ENCODE measurements at regions not wholly inside any gene's neighbourhood (a gene's known extent, or its start where the extent isn't known, plus 50 kb on each side); places are given as distances from the start of the nearest gene placed in this dataset.
"Not testable (repeated sequence)": the region's sequence is repeated elsewhere in the genome, so short reads cannot be mapped to it uniquely, and the experiment has no call there.

DNA sequence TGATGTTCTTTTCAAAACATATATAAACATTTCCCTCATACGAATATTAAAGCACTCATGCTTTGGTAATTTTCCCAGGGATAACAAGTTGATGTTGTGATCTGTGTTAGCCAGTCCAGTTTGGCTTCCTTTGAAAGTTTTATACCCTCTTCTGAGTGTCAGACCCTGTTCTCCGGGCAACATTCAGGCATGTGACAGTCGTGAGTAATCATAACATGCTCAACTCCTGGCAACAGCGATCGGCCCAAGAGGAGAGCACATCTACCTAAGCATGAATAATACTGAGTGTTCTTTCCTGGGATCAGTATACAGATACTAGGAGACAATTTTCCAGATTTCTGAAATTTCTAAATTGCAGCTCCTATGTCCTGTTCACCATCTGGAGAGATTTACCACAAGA is 1086.4 kb downstream of the CDH8 start:
- no peak for DNase-seq

DNA sequence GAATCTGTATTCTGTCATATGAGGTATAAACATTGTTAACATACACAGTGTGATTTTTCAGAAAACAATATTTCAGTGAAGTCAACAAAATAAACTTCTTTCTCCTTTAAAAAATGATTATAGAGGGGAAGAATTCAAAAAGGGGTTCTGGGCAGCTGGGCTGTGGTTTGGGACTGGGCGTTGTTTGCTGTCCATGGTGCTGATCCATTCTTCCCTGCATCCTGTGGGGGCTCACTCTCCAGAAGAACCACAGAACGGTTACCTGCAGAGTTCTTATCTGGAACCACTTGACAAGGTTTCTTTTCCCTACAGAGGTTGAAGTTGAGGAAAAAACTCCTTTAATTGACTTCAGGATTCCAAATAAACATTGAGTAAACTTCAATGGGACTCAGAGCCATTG is 1091.0 kb downstream of the CDH8 start:
- DNase-seq = no peak

- not testable (repeated sequence) for DNase-seq
Measured at GRCh38 chr16:60936189-60936588, 1100.0 kb downstream of the CDH8 start.

- no peak for DNase-seq
Measured at GRCh38 chr16:60932600-60932999, 1103.6 kb downstream of the CDH8 start.

DNA sequence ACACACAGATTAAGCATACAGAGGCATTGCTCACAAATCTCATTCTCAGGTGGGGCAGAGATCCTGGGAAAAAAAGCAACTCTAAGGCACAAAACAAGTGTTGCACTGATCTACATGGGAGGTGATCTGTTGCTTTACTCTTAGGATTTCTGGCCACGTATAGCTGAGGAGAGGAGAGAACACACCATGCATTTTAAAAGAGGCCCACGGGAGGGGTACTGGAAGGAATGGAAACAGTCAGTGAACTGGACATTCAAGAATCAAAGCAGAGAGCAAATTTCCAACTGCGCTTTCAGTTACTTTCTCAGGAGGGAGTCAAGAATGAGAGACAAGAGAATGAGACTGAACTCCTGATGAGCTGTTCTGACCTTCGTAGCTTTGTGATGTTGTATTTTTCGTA is 1105.9 kb downstream of the CDH8 start:
- DNase-seq = no peak

- no peak for DNase-seq
Measured at GRCh38 chr16:60922920-60923319, 1113.3 kb downstream of the CDH8 start.

- no peak for DNase-seq
Measured at GRCh38 chr16:60914334-60914733, 1121.9 kb downstream of the CDH8 start.

- DNase-seq = no peak
Measured at GRCh38 chr16:60907645-60908044, 1128.6 kb downstream of the CDH8 start.

DNA sequence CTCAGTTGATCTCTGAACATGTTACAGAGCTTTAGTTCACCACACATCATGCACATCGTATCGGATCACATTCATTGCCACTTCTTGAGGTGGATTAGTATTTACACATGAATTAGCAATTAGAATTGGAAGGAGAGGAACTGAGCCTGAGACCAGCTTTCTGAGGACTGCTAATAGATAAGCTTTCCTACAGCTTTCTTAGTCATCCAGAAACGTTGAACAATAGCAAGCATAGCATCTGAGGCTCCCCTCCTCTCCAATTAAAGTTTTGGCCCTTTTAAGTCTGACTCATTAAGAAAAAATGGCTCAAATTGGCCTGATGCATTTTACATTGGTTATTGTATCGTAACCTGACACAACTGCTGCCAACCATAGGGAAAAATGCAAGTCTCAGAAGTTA is 1130.4 kb downstream of the CDH8 start:
- no peak for DNase-seq

DNA sequence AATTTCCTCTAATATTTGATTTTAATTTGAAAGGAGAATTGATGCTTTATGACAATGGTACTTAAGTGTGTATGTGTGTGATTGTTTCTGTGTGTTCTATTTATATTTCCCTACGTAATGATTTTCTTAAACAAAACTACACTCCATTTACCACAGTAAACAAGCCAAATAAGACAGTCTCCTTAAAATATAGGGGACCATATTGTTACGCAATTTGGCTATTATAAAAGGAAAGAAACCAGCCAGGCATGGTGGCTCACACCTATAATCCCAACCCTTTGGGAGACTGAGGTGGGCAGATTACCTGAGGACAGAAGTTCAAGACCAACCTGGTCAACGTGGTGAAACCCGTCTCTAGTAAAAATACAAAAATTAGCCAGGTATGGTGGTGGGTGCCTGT is 1134.1 kb downstream of the CDH8 start:
- DNase-seq = no peak

GRCh38 chr16:60882816-60883215 is 1153.4 kb downstream of the CDH8 start:
- DNase-seq = no peak

GRCh38 chr16:60852635-60853034 is 1183.6 kb downstream of the CDH8 start:
- DNase-seq = no peak

DNA sequence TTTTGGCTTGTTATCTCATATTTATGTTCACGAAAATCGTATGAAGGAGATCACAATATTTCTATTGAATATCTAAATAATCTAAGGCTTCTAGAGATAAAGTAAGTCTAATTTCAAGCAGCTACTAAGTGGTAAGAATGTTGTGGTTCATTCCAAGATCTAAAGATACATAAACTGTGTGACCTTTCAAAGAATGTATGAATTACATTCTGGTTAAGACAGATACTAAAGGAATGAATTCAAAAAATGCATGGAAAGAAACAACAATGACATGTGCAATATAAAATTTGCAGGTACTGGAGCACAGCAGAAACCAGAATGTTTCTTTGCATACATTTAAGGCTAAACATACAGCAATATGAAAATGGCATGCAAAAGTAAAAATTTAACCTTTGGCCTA is 1214.6 kb downstream of the CDH8 start:
- no peak for DNase-seq

DNA sequence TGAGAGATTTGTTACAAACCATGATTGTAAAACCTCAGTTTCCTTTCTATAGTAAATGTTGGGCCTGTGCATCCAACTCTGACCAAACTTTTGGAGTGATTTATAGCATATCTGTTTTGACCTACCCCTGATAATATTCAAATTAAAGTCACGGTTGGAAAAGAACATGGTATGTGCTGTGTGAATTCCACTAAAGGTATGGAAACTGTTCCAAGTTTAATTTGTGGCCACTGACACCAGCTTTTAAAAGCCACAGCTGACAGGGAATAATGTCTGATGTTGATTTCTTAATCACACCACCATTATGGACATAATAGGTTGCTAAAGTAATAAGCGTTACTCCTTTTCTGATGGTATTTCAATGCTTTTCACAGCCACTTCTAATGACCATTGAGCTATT is 1215.9 kb downstream of the CDH8 start:
- DNase-seq = no peak

DNA sequence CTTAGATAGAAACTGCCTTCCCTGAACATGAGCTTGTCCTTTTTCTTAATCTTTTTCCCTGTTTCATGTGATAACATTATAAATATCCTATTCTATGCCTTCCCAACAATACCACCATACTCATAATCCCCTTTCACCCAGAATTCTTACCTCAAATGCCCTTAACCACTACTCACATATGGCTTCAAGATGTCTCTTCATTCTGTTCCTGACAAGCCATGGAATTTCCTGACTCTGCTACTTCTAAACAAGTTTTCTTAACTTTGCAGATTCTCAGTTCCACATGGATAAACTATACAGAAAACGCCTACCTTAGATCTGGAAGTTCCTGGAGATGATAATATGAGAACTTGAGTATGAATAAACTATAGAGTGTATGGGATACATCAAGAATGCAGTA is 1217.8 kb downstream of the CDH8 start:
- DNase-seq = no peak

DNA sequence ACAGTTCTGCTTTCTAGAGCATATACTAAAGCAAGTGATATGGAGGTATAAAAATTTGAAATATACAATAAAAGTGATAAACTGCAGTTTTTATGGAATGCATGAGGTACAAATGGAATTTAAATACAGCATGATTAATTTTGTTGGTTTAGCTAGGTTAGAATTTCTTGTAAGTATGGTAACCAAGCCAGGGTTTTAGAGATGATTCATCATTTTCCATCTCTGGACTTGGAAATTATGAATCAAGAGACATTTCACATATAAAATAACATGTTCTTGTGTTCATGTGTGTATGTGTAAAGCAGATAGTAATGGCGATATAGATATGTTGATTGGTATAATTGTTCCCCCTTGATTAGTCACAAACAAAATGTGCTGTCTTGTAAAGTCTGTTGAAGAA is 1219.8 kb downstream of the CDH8 start:
- no peak for DNase-seq

DNA sequence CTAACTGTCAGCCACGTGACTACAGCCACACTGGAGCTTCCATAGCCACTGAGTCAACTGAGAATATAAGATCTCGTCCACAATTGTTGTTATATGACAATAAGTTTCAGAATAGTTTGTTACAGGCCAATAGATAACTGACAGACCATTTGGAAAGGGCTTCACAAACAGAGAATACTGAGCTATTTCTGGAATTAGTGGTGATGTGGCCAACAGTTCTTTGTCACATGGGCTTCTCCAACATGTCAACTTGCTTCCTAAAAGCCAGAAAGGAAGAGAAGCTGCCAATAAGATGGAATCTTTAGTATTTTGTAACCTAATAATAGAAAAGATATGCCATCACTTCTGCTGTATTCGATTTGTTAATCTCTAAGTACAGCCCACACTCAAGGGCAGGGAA is 1220.4 kb downstream of the CDH8 start:
- DNase-seq = no peak

GRCh38 chr16:60815033-60815432 is 1221.2 kb downstream of the CDH8 start:
- no peak for DNase-seq

- no peak for DNase-seq
Measured at GRCh38 chr16:60811657-60812056, 1224.6 kb downstream of the CDH8 start.

DNA sequence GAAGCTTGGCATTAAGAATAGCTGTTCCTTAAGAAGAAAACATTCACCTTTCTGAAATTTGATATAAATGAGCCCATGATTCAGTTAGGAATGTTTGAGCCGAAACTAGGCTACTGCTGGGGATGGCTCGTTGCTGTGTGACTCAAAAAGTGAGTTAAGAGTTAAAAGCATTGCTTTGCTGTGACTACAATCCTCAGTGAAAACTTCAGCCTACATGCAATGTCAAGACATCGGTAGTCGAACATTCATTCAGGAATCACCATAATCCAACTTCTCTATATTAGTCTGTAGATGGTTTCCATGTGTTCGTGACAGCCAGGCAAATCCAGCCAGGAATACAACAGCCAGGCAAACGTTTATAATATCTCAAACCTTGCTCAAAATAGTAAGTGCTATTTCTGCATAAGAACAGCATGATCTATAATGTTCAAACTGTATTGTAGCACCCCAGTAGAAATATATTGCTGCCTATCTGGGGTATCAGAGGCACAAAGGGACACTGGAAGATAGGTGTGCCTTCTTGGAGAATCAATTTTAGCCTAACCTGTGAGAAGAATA is 1225.1 kb downstream of the CDH8 start:
- no peak for DNase-seq

DNA sequence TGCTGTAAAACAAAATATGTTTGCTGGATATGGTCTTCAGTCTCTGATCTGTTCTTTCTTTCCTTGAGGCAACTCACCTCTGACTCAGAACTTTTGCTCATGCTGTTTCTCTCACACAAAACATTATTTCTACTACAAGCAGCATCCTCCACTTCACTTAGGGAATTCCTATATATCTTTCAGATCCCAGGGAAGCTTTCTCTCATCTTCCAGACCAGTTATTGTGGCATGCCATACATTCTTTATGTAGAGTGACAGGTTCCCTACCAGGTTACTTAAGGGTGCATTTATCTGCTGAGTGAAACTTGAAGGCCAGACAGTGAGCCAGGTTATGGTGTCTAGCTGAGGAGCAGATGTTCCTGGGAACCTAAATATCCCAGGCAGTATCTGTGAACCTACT is 1226.0 kb downstream of the CDH8 start:
- DNase-seq = no peak

GRCh38 chr16:60792437-60792836 is 1243.8 kb downstream of the CDH8 start:
- no peak for DNase-seq

- no peak for DNase-seq
Measured at GRCh38 chr16:60788631-60789030, 1247.6 kb downstream of the CDH8 start.

DNA sequence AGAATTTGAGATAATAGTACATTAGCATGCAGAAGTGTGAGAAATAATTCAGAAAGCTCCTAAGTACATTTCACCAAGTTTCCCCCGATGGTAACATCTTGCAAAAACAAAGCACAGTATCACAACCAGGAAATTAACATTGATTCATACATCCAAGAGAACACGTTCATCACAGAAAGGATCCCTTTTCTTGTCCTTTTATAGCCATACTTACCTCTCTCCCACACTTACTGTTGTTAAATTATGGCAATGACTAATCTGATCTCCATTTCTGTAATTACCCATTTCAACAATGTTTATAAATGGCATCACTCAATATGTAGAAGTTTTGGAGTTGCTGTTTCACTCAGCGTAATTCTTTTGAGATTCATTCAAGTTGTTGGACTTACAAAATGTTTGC is 1260.0 kb downstream of the CDH8 start:
- no peak for DNase-seq

DNA sequence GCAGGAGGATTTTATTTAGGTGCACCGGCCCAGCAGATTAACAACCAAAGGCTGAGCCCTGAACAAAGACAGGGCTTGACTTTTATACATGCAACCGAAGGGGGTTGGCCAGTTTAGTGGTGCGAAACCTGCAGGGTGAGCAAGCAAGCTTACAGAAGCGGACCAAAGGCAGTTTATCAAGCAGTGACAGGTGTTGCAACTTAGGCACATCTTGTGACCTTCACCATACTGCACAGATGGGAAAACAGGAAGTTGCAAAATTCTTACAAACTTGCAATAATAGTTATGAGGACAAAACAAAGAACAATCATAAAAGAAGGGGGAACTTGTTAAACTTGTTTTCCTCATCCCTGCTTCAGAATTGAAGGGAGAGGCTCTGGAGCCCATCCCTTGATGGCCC is 1265.1 kb downstream of the CDH8 start:
- no peak for DNase-seq

- not testable (repeated sequence) for DNase-seq
Measured at GRCh38 chr16:60770384-60770783, 1265.9 kb downstream of the CDH8 start.

All from HCEC 1CT (cell line).